ENCODE measurements at regions not wholly inside any gene's neighbourhood (a gene's known extent, or its start where the extent isn't known, plus 50 kb on each side); places are given as distances from the start of the nearest gene placed in this dataset.

GRCh38 chr4:29805245-29805644 is 914.9 kb upstream of the PCDH7 start:
- H3K9me3 Mint-ChIP-seq (ENCODE audit: insufficient read depth), result no peaks in the 10 kb centered on the region
- H4K20me1 ChIP-seq (ENCODE audit: control insufficient read depth, insufficient read depth, low read length, poor library complexity, severe bottlenecking), result no peaks in the 10 kb centered on the region
- H3K27me3 ChIP-seq (replicated peaks in 1 of 4; ENCODE audit: control extremely low read depth in 1 of 4, control insufficient read depth in 3 of 4, insufficient read depth in 4 of 4, low read length in 3 of 4), result no peaks in the 10 kb centered on the region
- no peak overlapping the region for H2AFZ ChIP-seq (ENCODE audit: insufficient read depth, low read depth, low read length, poor library complexity, severe bottlenecking)
- H3K9me3 ChIP-seq (ENCODE audit: control extremely low read depth in 1 of 3, control insufficient read depth in 2 of 3, insufficient read depth in 1 of 3, low read length in 2 of 3), result peaks cover 0 to 5% (median 0%) of the 10 kb centered on the region in 3 donors
- no peaks in the 10 kb centered on the region for H3K36me3 ChIP-seq (replicated peaks in 1 of 2; ENCODE audit: control extremely low read depth in 1 of 2, control insufficient read depth in 1 of 2, extremely low read depth in 1 of 2, insufficient read depth in 2 of 2, low read length in 1 of 2)
- no peak overlapping the region for H3K27ac Mint-ChIP-seq
- no peak for ATAC-seq (ENCODE audit: low read depth)
- no peak overlapping the region for H3K4me3 Mint-ChIP-seq
- no peaks in the 10 kb centered on the region for H3K4me1 ChIP-seq (ENCODE audit: control insufficient read depth in 2 of 2, insufficient read depth in 2 of 2, low read length in 2 of 2)
- POLR2A ChIA-PET, result no interaction called here
- no peaks in the 10 kb centered on the region for H3K4me1 Mint-ChIP-seq
- H3K79me2 ChIP-seq (ENCODE audit: control insufficient read depth, insufficient read depth, low read length), result no peaks in the 10 kb centered on the region
- no peak overlapping the region for H3K9ac ChIP-seq (ENCODE audit: low read length)
- H3K27me3 Mint-ChIP-seq, result no peaks in the 10 kb centered on the region
- H3K27ac ChIP-seq (ENCODE audit: low read length in 2 of 2), result no peak overlapping the region
- DNase-seq, result no peak
- CTCF ChIA-PET, result no interaction called here
- intact Hi-C loops (cut with micrococcal nuclease), result no loop called here
- H3K4me3 ChIP-seq (ENCODE audit: control extremely low read depth in 1 of 5, extremely low read depth in 1 of 5, insufficient read depth in 1 of 5, low read depth in 2 of 5, low read length in 4 of 5), result no peak overlapping the region
- TF ChIP-seq CTCF (IDR thresholded peaks at IDR 0.05) (no peak), EZH2 (IDR thresholded peaks at IDR 0.05; ENCODE audit: borderline replicate concordance, insufficient read depth, low read depth, low read length, poor library complexity, severe bottlenecking) (no peak)
- WGBS (ENCODE audit: insufficient coverage), result 38% methylated on average over 1 of the region's 2 CpGs
- H3K4me2 ChIP-seq (replicated peaks; ENCODE audit: low read depth, low read length, poor library complexity, severe bottlenecking), result no peak overlapping the region

GRCh38 chr4:29805916-29806480 is 914.2 kb upstream of the PCDH7 start:
- no peaks in the 10 kb centered on the region for H3K4me1 ChIP-seq (ENCODE audit: control insufficient read depth in 2 of 2, insufficient read depth in 2 of 2, low read length in 2 of 2)
- H3K27me3 Mint-ChIP-seq, result no peaks in the 10 kb centered on the region
- H3K27ac ChIP-seq (ENCODE audit: low read length in 2 of 2), result no peak overlapping the region
- no peak for ATAC-seq (ENCODE audit: low read depth)
- H3K79me2 ChIP-seq (ENCODE audit: control insufficient read depth, insufficient read depth, low read length), result no peaks in the 10 kb centered on the region
- ChIA-PET POLR2A (no interaction called here), CTCF (no interaction called here)
- no peak overlapping the region for H3K4me3 ChIP-seq (ENCODE audit: control extremely low read depth in 1 of 5, extremely low read depth in 1 of 5, insufficient read depth in 1 of 5, low read depth in 2 of 5, low read length in 4 of 5)
- H3K27ac Mint-ChIP-seq, result no peak overlapping the region
- H3K9me3 Mint-ChIP-seq (ENCODE audit: insufficient read depth), result no peaks in the 10 kb centered on the region
- peaks cover 0 to 5% (median 0%) of the 10 kb centered on the region in 3 donors for H3K9me3 ChIP-seq (ENCODE audit: control extremely low read depth in 1 of 3, control insufficient read depth in 2 of 3, insufficient read depth in 1 of 3, low read length in 2 of 3)
- H3K36me3 ChIP-seq (replicated peaks in 1 of 2; ENCODE audit: control extremely low read depth in 1 of 2, control insufficient read depth in 1 of 2, extremely low read depth in 1 of 2, insufficient read depth in 2 of 2, low read length in 1 of 2), result no peaks in the 10 kb centered on the region
- no peak overlapping the region for H3K4me2 ChIP-seq (replicated peaks; ENCODE audit: low read depth, low read length, poor library complexity, severe bottlenecking)
- H3K4me1 Mint-ChIP-seq, result no peaks in the 10 kb centered on the region
- H3K9ac ChIP-seq (ENCODE audit: low read length), result no peak overlapping the region
- H3K4me3 Mint-ChIP-seq, result no peak overlapping the region
- TF ChIP-seq CTCF (IDR thresholded peaks at IDR 0.05) (no peak), EZH2 (IDR thresholded peaks at IDR 0.05; ENCODE audit: borderline replicate concordance, insufficient read depth, low read depth, low read length, poor library complexity, severe bottlenecking) (no peak)
- no CpG with 5 or more reads among the region's 3 CpGs for WGBS (ENCODE audit: insufficient coverage)
- no peak overlapping the region for H2AFZ ChIP-seq (ENCODE audit: insufficient read depth, low read depth, low read length, poor library complexity, severe bottlenecking)
- intact Hi-C loops (cut with micrococcal nuclease), result no loop called here
- no peaks in the 10 kb centered on the region for H4K20me1 ChIP-seq (ENCODE audit: control insufficient read depth, insufficient read depth, low read length, poor library complexity, severe bottlenecking)
- no peak for DNase-seq
- no peaks in the 10 kb centered on the region for H3K27me3 ChIP-seq (replicated peaks in 1 of 4; ENCODE audit: control extremely low read depth in 1 of 4, control insufficient read depth in 3 of 4, insufficient read depth in 4 of 4, low read length in 3 of 4)

Measured in B cell (primary cell).